Astrocyte (in vitro differentiated cells and primary cell): ENCODE measurements at regions not wholly inside any gene's neighbourhood (a gene's known extent, or its start where the extent isn't known, plus 50 kb on each side); places are given as distances from the start of the nearest gene placed in this dataset.

ENCODE experiments used
- DNase-seq: peaks from one replicate; pipeline ENCODE4 v3.0.0-alpha.2; 2010; ENCODE audit warnings: low read depth
- FAIRE-seq: peaks from 2 replicates; lab custom pipeline; 2011; peaks lifted over from hg19 to GRCh38; lab: Jason Lieb, UNC
- H2AFZ ChIP-seq: 2 replicates; pipeline ENCODE4 v1.6.0; 2012; ENCODE audit warnings: low read depth, low read length, inconsistent platforms
- H3K27ac ChIP-seq: 2 replicates; pipeline ENCODE4 v1.5.1; 2011; ENCODE audit warnings: low read depth, low read length, inconsistent platforms
- H3K27me3 ChIP-seq: 2 replicates; pipeline ENCODE4 v1.6.0; 2011; ENCODE audit warnings: low read length, inconsistent platforms; ENCODE audit not compliant: insufficient read depth
- H3K36me3 ChIP-seq: 2 replicates; pipeline ENCODE4 v1.5.1; 2011; ENCODE audit warnings: low read length, inconsistent platforms; ENCODE audit not compliant: insufficient read depth
- H3K4me1 ChIP-seq: 2 replicates; pipeline ENCODE4 v1.5.1; 2011; ENCODE audit warnings: low read length, inconsistent platforms; ENCODE audit not compliant: insufficient read depth
- H3K4me2 ChIP-seq: 2 replicates; pipeline ENCODE4 v1.6.0; 2012; ENCODE audit warnings: low read length, inconsistent platforms
- H3K4me3 ChIP-seq: 2 replicates; pipeline ENCODE4 v1.5.1; 2011; ENCODE audit warnings: low read depth, mild to moderate bottlenecking, low read length, inconsistent platforms; ENCODE audit not compliant: insufficient read depth
- H3K79me2 ChIP-seq: 2 replicates; pipeline ENCODE4 v1.6.0; 2012; ENCODE audit warnings: mild to moderate bottlenecking, low read length, inconsistent platforms; ENCODE audit not compliant: insufficient read depth
- H3K9ac ChIP-seq: 2 replicates; pipeline ENCODE4 v1.6.0; 2012; ENCODE audit warnings: mild to moderate bottlenecking, low read length, inconsistent platforms
- H3K9me3 ChIP-seq: 2 replicates; pipeline ENCODE4 v1.5.1; 2012; ENCODE audit warnings: low read depth, mild to moderate bottlenecking, low read length, inconsistent platforms; ENCODE audit not compliant: insufficient read depth
- H4K20me1 ChIP-seq: 2 replicates; pipeline ENCODE4 v1.6.0; 2012; ENCODE audit warnings: low read length, inconsistent platforms; ENCODE audit not compliant: insufficient read depth
- H3K27ac Mint-ChIP-seq: one replicate; pipeline ENCODE4 v1.8.0; 2021; ENCODE audit warnings: mild to moderate bottlenecking, mixed read lengths; ENCODE audit not compliant: unreplicated experiment
- H3K27me3 Mint-ChIP-seq: one replicate; pipeline ENCODE4 v1.8.0; 2021; ENCODE audit warnings: low read depth, mixed read lengths; ENCODE audit not compliant: unreplicated experiment
- H3K36me3 Mint-ChIP-seq: one replicate; pipeline ENCODE4 v1.8.0; 2021; ENCODE audit warnings: low read depth, mixed read lengths; ENCODE audit not compliant: unreplicated experiment
- H3K4me1 Mint-ChIP-seq: one replicate; pipeline ENCODE4 v1.8.0; 2021; ENCODE audit warnings: low read depth, mixed read lengths; ENCODE audit not compliant: unreplicated experiment
- H3K4me3 Mint-ChIP-seq: one replicate; pipeline ENCODE4 v1.8.0; 2021; ENCODE audit warnings: mild to moderate bottlenecking, moderate library complexity, mixed read lengths; ENCODE audit not compliant: unreplicated experiment
- H3K9me3 Mint-ChIP-seq: one replicate; pipeline ENCODE4 v1.8.0; 2021; ENCODE audit warnings: mild to moderate bottlenecking, mixed read lengths; ENCODE audit not compliant: unreplicated experiment
- EZH2 ChIP-seq: IDR thresholded peaks from 2 replicates; pipeline ENCODE4 v1.6.1; 2012; ENCODE audit warnings: mild to moderate bottlenecking, low read length, inconsistent platforms; ENCODE audit not compliant: insufficient read depth
- TF ChIP-seq, protein P1 (sequence below): IDR thresholded peaks from 2 replicates; pipeline ENCODE4 v1.5.1; 2011; ENCODE audit warnings: low read depth, mild to moderate bottlenecking, inconsistent platforms, low read length, moderate library complexity; ENCODE audit not compliant: insufficient read depth

DNA sequence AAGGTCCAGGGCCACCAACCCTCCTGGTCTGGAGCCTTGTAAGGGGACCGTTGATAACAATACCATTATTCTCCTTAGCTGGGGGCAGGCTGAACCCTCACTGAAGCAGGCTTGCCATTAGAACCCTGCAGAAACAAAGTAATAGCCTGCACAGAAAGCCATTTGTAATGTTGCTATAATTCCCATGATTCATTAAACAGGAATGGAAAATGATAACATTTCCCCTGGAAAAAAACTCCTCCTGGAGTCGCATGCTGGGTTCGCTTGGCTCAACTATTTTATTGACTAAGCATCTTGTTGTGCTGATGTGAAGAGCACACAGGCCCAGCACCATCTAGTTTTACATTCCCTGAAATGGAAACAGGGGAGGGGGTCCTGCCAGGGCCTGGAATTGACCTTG, 155.6 kb upstream of the CSF3R start:
- Mint-ChIP-seq H3K4me1 (peaks cover 3% of the 10 kb centered on the region), H3K27me3 (peaks cover 32% of the 10 kb centered on the region), H3K27ac (no peak overlapping the region), H3K36me3 (no peaks in the 10 kb centered on the region), H3K4me3 (no peak overlapping the region), H3K9me3 (no peaks in the 10 kb centered on the region)
- no peaks in the 10 kb centered on the region for H4K20me1 ChIP-seq
- FAIRE-seq (no peak), DNase-seq (peak; percentile 3)
- no peaks in the 10 kb centered on the region for H3K9me3 ChIP-seq
- H2AFZ ChIP-seq: no peak overlapping the region
- H3K4me2 ChIP-seq: no peak overlapping the region
- no peaks in the 10 kb centered on the region for H3K79me2 ChIP-seq
- H3K4me1 ChIP-seq: no peaks in the 10 kb centered on the region
- no peak overlapping the region for H3K4me3 ChIP-seq
- no peak overlapping the region for H3K27ac ChIP-seq
- H3K27me3 ChIP-seq: no peaks in the 10 kb centered on the region
- TF ChIP-seq, protein P1, sequence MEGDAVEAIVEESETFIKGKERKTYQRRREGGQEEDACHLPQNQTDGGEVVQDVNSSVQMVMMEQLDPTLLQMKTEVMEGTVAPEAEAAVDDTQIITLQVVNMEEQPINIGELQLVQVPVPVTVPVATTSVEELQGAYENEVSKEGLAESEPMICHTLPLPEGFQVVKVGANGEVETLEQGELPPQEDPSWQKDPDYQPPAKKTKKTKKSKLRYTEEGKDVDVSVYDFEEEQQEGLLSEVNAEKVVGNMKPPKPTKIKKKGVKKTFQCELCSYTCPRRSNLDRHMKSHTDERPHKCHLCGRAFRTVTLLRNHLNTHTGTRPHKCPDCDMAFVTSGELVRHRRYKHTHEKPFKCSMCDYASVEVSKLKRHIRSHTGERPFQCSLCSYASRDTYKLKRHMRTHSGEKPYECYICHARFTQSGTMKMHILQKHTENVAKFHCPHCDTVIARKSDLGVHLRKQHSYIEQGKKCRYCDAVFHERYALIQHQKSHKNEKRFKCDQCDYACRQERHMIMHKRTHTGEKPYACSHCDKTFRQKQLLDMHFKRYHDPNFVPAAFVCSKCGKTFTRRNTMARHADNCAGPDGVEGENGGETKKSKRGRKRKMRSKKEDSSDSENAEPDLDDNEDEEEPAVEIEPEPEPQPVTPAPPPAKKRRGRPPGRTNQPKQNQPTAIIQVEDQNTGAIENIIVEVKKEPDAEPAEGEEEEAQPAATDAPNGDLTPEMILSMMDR: no peak
- no peak for TF ChIP-seq EZH2
- no peak overlapping the region for H3K9ac ChIP-seq
- no peaks in the 10 kb centered on the region for H3K36me3 ChIP-seq

DNA sequence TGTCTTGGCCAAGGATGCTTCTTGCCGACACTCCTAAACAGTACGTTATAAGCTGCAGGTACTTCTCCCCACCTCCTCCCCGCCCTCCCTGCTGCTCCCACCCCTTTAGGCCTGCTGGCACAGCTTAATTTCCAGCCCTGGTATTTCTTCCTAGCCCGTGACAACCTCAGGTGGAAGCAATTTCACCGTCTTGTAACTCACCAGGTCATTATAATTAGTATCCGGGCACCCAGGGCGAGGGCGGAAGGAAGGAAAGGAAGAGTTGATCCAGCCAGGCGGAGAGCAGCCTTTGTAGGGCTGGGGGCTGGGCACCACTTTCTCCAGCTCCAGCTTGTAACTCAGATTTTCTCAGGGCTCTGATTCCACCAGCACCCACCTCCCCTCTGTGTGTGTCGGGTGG, 153.5 kb upstream of the CSF3R start:
- no peak overlapping the region for H3K4me3 Mint-ChIP-seq
- no peaks in the 10 kb centered on the region for H3K79me2 ChIP-seq
- H3K4me1 ChIP-seq: no peaks in the 10 kb centered on the region
- TF ChIP-seq, protein P1: no peak
- TF ChIP-seq EZH2: no peak
- H4K20me1 ChIP-seq: no peaks in the 10 kb centered on the region
- H2AFZ ChIP-seq: no peak overlapping the region
- H3K36me3 Mint-ChIP-seq: no peaks in the 10 kb centered on the region
- no peak for FAIRE-seq
- H3K9me3 ChIP-seq: no peaks in the 10 kb centered on the region
- H3K4me3 ChIP-seq: no peak overlapping the region
- peaks cover 3% of the 10 kb centered on the region for H3K4me1 Mint-ChIP-seq
- H3K27ac ChIP-seq: no peak overlapping the region
- no peak overlapping the region for H3K9ac ChIP-seq
- H3K9me3 Mint-ChIP-seq: no peaks in the 10 kb centered on the region
- H3K27me3 Mint-ChIP-seq: peaks cover 28% of the 10 kb centered on the region
- no peak overlapping the region for H3K27ac Mint-ChIP-seq
- H3K27me3 ChIP-seq: no peaks in the 10 kb centered on the region
- DNase-seq: no peak
- H3K36me3 ChIP-seq: no peaks in the 10 kb centered on the region
- no peak overlapping the region for H3K4me2 ChIP-seq

DNA sequence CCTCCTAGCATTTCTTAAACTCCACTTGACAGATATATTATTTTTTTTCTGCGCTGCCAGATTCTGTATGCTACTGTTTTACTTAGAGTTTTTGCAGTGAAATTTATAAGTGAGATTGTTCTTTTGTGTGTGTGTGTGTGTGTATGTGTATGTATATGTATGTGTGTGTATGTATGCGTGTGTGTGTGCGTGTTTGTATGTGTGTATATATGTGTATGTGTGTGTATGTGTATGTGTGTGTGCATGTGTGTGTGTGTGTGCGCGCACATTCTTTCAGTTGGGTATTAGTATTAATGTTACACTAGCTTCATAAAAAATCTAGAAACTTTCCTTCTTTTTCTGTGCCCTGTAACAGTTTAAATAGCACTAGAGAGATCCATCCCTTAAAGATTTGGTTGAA, 152.6 kb upstream of the CSF3R start:
- Mint-ChIP-seq H3K27ac (no peak overlapping the region), H3K4me1 (peaks cover 3% of the 10 kb centered on the region), H3K4me3 (no peak overlapping the region), H3K27me3 (peaks cover 26% of the 10 kb centered on the region), H3K36me3 (no peaks in the 10 kb centered on the region), H3K9me3 (no peaks in the 10 kb centered on the region)
- no peak overlapping the region for H3K4me3 ChIP-seq
- H3K4me2 ChIP-seq: no peak overlapping the region
- no peak for FAIRE-seq
- H3K9ac ChIP-seq: no peak overlapping the region
- DNase-seq: no peak
- H2AFZ ChIP-seq: no peak overlapping the region
- TF ChIP-seq EZH2: no peak
- TF ChIP-seq, protein P1: no peak
- no peaks in the 10 kb centered on the region for H3K36me3 ChIP-seq
- no peaks in the 10 kb centered on the region for H3K9me3 ChIP-seq
- H3K27ac ChIP-seq: no peak overlapping the region
- H4K20me1 ChIP-seq: no peaks in the 10 kb centered on the region
- H3K79me2 ChIP-seq: no peaks in the 10 kb centered on the region
- H3K27me3 ChIP-seq: no peaks in the 10 kb centered on the region
- no peaks in the 10 kb centered on the region for H3K4me1 ChIP-seq
